ENCODE measurements at regions not wholly inside any gene's neighbourhood (a gene's known extent, or its start where the extent isn't known, plus 50 kb on each side); places are given as distances from the start of the nearest gene placed in this dataset.

DNA sequence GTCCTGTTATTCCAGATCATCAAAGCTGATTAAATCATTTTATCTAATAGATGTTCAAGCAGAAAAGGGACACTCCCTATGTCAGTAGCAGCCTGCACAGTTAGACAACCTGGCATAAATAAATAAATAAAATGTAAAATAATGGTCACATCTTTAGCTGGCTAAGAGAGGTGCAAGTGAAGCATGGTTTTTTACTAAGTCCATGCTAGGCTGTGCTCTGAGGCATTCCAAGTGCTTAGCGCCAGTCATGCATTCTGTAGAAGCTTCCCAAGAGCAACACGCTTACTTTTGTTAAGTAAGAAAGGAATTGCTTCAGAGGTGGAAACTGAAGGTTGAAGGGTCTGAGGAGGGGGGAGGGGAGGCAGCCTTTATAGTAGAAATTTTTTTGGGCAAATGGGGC is 351.2 kb downstream of the CDH2 start:
- DNase-seq, result no peak

DNA sequence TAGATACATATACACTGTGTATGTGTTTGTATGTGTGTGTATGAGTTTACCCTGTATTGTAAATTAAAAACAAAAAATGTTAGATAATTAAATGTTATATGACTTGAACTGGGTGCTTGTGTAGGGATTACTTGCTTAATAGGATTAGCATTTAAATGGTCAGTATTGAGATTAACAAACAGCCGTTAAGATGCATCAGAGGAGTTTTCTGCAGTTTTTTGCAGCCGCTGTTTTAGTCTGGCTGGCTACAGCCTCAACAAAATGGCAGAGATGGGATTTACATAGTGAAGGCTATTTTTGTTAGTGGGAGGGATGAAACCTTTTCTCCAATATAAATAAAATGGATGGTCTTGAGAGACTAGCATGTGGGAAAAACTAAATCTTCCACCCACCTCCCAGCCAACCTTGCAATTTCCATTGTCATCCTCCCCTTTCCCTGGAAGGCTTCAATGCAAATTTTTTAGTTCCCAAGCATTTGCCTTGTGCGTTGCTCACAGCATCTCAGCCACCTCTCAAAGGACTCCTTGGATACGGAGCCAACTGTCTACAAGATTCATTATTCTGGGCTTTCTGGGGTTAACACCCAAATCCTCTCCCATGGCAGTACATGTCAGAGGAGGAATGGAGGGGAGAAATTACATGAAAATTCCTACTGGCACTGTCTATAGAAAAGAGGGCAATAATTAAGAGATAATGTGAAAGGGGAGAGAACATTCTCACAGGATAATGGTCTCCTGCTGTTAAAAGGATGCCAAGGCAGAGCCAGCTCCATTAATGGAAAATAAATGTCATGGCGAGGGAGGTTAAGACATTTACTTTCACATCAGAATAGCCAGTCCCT is 351.9 kb downstream of the CDH2 start:
- DNase-seq, result no peak

GRCh38 chr18:27824275-27824674 is 352.7 kb downstream of the CDH2 start:
- no peak for DNase-seq

- no peak for DNase-seq
Measured at GRCh38 chr18:27823053-27823452, 353.9 kb downstream of the CDH2 start.

- DNase-seq, result no peak
Measured at GRCh38 chr18:27808683-27809082, 368.2 kb downstream of the CDH2 start.

DNA sequence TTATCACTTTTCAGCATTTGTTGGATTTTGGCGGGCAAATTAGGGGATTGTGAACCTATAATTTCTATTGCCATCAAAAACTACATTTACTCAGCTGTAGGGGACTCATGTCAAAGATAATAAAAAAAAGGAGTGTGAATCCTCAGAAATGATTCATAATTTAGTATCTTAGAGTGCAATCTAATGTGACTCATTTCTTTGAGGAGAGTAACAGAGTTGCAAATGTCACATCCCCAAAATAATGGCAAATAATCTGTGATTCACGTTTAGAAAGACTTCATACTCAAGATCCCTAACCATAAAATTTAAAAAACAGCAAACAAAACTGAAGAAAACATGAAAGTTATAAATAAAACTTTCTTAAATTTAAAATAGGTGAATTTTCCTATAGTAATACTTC is 373.0 kb downstream of the CDH2 start:
- DNase-seq, result no peak

GRCh38 chr18:27797484-27797883 is 379.4 kb downstream of the CDH2 start:
- DNase-seq, result no peak

- DNase-seq, result no peak
Measured at GRCh38 chr18:27794181-27794926, 382.6 kb downstream of the CDH2 start.

DNA sequence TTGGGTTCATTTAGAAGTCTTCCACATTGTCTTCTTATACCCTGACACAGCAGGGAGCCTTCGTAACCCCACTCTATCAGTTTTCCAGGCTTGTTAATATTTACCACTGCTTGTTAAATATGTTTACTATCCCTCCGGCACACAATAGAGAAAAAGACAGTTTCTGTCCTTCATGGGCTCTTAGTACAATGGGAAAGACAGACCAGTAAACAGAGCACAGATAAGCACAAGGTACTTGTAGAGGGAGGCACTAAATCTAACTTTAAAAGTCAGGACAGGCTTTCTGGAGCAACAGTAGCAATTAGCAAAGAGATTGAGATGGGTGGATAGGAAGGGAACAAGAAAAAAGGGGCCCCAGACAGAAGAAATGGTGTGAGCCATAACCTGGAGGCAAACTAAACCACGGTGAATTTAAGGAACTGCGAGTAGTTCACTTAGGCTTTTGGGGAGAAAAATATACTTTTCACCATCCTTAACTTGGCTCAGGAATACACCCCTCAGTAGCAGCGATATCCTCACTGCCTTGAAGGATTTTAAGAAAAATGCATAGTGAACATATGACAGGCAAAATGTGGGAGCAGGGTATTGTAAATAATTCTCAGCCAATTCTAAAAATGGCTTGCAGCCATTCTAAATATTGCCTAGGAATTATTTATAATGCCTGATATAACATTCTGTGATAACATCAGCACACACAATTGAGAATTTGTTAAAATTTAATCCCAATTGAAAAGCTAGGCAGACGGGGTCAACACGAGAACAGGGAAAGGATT is 383.7 kb downstream of the CDH2 start:
- no peak for DNase-seq

DNA sequence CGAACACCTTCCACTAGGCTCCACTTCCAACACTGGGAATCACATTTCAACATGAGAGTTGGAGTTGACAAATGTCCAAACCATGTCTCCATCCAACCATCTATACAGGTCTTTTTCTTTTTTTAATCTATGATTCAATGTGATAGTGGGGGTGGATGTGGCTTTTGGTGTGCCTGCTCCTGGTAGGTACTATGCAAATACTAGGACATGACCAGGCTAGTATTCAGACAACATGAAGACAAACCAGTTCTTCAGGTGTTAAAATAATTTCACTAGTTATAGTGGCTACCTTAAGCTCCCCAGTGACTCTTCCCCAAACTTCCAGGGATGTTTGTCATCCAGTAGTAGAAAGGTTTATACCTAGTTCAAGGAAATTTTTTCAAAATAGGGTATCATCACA is 387.5 kb downstream of the CDH2 start:
- no peak for DNase-seq

- no peak for DNase-seq
Measured at GRCh38 chr18:27787547-27787946, 389.4 kb downstream of the CDH2 start.

DNA sequence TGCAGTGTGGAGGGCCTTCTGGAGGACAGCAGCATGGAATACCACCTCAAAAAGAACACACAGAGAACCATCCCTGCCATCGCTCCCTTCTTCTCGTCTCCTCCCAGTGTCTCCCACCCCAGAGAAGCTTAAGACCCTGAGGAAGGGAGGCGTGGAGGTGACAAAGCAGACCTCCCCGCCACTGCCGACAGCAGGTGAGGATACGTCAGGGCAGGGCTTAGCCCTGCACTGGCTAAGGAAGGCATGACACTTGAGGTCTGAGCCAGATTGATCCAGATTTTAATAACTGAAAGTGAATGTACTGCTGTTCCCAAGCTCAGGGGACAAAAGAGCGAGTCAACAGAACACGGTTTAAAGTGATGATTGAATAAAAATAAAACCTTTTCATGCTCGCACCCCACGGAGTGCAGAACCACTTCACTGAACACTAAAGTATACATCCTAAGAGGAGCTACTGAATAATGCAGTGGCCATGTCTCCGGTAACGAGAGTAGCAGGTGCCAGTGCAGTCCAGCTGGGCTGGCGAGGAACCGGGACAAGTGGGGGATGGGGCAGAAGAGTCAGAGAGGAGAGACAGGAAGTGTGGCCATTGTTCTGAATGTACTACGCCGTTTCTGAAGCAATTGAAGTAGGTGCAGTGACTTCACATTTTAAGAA is 391.0 kb downstream of the CDH2 start:
- no peak for DNase-seq

DNA sequence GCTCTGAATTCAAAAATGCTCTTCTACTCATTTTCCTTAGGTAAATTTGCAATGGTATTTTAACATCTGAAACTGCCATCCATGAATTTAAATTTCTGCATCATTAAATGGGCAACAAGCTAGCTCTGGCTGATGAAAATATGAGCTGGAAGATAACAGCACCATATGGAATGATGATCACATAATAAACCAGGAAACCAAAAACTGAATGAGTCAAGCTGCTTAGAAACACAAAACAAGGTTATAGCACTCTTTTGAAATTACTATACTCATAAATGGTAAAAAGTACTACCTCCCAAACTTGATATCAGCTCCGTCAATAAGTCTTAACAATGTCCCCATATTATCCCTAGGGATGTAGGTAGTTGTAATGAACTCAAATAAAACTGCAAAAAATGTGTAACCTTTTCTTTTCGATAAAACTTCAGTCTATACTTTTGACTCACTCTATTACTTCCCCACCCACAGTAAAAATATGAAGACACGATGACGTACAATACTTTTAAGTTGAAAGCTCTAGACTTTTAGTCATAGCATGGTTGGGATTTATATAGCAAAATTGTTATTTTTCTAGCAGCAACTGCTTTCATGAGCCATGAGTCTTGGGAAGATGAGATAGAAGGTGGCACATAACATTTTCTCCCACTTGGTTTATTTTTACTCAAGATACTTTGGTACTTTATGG is 396.7 kb downstream of the CDH2 start:
- DNase-seq, result no peak

GRCh38 chr18:27778925-27779324 is 398.0 kb downstream of the CDH2 start:
- DNase-seq, result no peak

DNA sequence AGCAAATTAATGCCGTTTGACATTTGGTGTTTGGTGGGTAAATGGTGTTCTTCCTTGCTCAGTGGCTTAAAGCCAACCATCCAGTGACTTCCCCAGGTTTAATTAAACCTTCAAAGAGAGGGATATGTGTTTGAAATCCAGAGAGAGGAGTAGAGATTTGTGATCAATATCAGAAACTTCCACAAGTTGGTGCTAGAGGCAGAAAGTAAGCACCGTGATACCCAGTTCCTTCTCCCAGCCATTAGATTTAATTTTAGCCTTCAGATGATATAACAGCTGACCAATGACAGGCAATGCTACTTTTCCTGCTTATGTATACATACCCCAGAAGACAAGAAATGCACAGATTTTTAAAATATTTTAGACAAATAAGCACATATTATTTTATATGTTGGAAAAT is 398.5 kb downstream of the CDH2 start:
- no peak for DNase-seq

GRCh38 chr18:27772081-27772480 is 404.8 kb downstream of the CDH2 start:
- no peak for DNase-seq

DNA sequence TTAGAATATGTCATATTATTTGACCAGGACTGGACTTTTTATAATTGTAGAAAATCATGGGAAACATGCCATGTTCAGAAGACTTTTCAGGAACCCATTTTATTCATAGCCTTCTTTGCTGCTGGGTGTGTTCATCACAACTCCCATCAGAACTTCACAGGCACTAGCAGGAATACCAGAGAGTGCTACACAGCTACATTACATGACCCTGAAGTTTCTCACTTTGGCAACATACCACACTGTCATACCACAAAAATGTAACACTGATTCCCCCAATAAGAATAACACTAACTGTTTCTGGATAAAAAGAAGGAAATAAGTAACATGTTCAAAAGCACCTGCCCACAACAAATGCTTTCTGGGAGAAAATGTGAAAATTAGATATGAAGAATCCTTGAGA is 405.4 kb downstream of the CDH2 start:
- no peak for DNase-seq

- DNase-seq, result no peak
Measured at GRCh38 chr18:27769152-27769551, 407.8 kb downstream of the CDH2 start.

DNA sequence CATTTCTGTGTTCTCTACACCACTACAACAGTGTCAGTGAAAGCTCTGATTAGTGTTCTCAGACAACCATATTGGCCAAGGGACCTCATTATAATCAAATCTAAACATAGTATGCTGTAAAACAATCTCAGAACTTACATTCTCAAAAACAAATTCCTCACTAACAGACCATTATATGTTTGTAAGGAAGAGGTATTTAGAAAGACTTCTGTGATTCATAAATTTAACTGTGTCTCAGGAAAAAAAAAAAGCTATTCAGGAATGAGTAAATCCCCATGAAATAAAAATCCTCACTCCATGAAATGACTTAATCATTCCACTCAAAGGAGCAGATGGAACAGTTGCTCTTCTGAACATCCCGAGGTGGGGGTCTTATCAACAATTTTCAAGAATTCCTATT is 413.0 kb downstream of the CDH2 start:
- no peak for DNase-seq

DNA sequence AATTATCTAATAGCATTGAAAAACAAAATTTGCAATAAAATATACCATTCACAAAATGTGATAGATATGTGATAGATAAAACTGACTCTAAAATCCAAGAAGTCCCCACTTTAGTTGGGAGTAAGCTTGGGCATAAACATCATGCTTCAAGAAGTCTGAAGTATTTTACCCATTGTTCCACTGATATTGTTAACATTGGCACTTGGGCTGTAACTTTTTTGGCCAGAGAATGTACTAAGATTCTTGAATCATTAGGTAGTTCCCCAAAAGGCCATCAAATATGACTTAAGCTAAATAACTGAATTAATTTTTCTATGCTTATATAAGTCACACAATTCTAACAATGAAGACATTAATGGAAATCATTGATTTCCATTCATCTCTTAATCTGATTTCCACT is 413.6 kb downstream of the CDH2 start:
- DNase-seq, result no peak

DNA sequence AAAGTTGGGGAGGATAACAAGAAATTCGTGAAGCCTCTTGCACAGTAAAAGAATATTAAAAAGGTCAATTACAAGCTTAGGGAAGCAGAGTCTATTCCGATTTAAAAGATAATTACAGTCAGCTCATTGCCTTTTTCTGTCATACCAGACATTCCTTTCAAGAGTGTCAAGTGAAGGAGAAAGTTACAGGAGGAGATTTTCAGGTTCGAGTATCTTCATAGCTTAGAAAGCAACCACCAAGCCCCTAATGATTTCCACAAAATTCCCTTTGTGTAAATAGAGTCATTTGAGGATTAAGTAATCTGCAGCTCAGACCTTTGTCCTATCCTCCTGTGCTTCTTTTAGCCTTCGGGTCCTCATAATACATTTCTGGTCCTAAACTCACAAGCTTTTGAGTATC is 414.9 kb downstream of the CDH2 start:
- no peak for DNase-seq

- DNase-seq, result no peak
Measured at GRCh38 chr18:27752944-27753343, 424.0 kb downstream of the CDH2 start.

DNA sequence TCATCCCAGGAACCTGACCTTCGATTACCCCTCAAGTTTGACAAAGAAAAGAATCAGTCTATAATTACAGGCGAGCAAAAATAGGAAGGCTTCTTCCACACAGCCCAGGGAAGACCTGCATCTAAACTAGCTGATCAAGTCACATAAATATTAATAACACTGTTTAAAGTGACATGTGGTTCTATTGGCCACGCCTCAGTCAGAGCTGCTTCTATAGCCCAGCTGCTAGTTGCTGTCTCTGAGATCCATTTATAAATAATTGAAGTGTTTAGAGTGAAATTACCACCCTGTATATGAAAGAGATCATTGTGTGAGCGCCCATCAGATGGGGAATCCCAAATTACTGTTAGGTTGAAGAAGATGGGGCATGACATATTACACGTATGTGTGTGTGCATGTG is 426.0 kb downstream of the CDH2 start:
- DNase-seq, result no peak
